ENCODE measurements at regions not wholly inside any gene's neighbourhood (a gene's known extent, or its start where the extent isn't known, plus 50 kb on each side); places are given as distances from the start of the nearest gene placed in this dataset.
"Not testable (repeated sequence)": the region's sequence is repeated elsewhere in the genome, so short reads cannot be mapped to it uniquely, and the experiment has no call there.

- H3K9me3 ChIP-seq (ENCODE audit: low read length); H3K4me1 ChIP-seq (ENCODE audit: insufficient read depth, low read length); H3K27me3 ChIP-seq (ENCODE audit: insufficient read depth, low read length); H2AFZ ChIP-seq (ENCODE audit: low read depth, low read length); H3K4me3 ChIP-seq (ENCODE audit: low read length); H3K36me3 ChIP-seq (ENCODE audit: insufficient read depth, low read length): not testable (repeated sequence)
Measured at GRCh38 chr15:20404571-20404970, 137.0 kb downstream of the GOLGA6L6 start.

GRCh38 chr15:20402586-20402985, 139.0 kb downstream of the GOLGA6L6 start:
- H3K27me3 ChIP-seq (ENCODE audit: insufficient read depth, low read length); H3K9me3 ChIP-seq (ENCODE audit: low read length); H2AFZ ChIP-seq (ENCODE audit: low read depth, low read length); H3K4me3 ChIP-seq (ENCODE audit: low read length); H3K36me3 ChIP-seq (ENCODE audit: insufficient read depth, low read length); H3K4me1 ChIP-seq (ENCODE audit: insufficient read depth, low read length): not testable (repeated sequence)

GRCh38 chr15:20401058-20401457, 140.5 kb downstream of the GOLGA6L6 start:
- not testable (repeated sequence) for H3K4me1 ChIP-seq (ENCODE audit: insufficient read depth, low read length); H3K9me3 ChIP-seq (ENCODE audit: low read length)

GRCh38 chr15:20398680-20399079, 142.9 kb downstream of the GOLGA6L6 start:
- H3K36me3 ChIP-seq (ENCODE audit: insufficient read depth, low read length); H3K9me3 ChIP-seq (ENCODE audit: low read length); H3K4me1 ChIP-seq (ENCODE audit: insufficient read depth, low read length); H3K27me3 ChIP-seq (ENCODE audit: insufficient read depth, low read length); H3K4me3 ChIP-seq (ENCODE audit: low read length); H2AFZ ChIP-seq (ENCODE audit: low read depth, low read length): not testable (repeated sequence)

More at GRCh38 chr15:20401058-20401457, 140.5 kb downstream of the GOLGA6L6 start:
- H3K4me3 ChIP-seq (ENCODE audit: low read length); H3K27me3 ChIP-seq (ENCODE audit: insufficient read depth, low read length); H3K36me3 ChIP-seq (ENCODE audit: insufficient read depth, low read length); H2AFZ ChIP-seq (ENCODE audit: low read depth, low read length): not testable (repeated sequence)

- H3K9me3 ChIP-seq (ENCODE audit: low read length); H3K4me1 ChIP-seq (ENCODE audit: insufficient read depth, low read length); H3K36me3 ChIP-seq (ENCODE audit: insufficient read depth, low read length); H2AFZ ChIP-seq (ENCODE audit: low read depth, low read length); H3K27me3 ChIP-seq (ENCODE audit: insufficient read depth, low read length); H3K4me3 ChIP-seq (ENCODE audit: low read length): not testable (repeated sequence)
Measured at GRCh38 chr15:20388161-20388560, 153.4 kb downstream of the GOLGA6L6 start.

GRCh38 chr15:20386198-20386597, 155.4 kb downstream of the GOLGA6L6 start:
- no peaks in the 10 kb centered on the region for H3K4me1 ChIP-seq (ENCODE audit: insufficient read depth, low read length)
- H3K36me3 ChIP-seq (ENCODE audit: insufficient read depth, low read length): no peaks in the 10 kb centered on the region
- no peaks in the 10 kb centered on the region for H3K9me3 ChIP-seq (ENCODE audit: low read length)
- H3K27me3 ChIP-seq (ENCODE audit: insufficient read depth, low read length): no peaks in the 10 kb centered on the region
- no peak overlapping the region for H2AFZ ChIP-seq (ENCODE audit: low read depth, low read length)
- H3K4me3 ChIP-seq (ENCODE audit: low read length): no peak overlapping the region

- not testable (repeated sequence) for H3K4me3 ChIP-seq (ENCODE audit: low read length); H3K36me3 ChIP-seq (ENCODE audit: insufficient read depth, low read length); H2AFZ ChIP-seq (ENCODE audit: low read depth, low read length); H3K4me1 ChIP-seq (ENCODE audit: insufficient read depth, low read length); H3K9me3 ChIP-seq (ENCODE audit: low read length); H3K27me3 ChIP-seq (ENCODE audit: insufficient read depth, low read length)
Measured at GRCh38 chr15:20380199-20380598, 161.4 kb downstream of the GOLGA6L6 start.

- H3K9me3 ChIP-seq (ENCODE audit: low read length): no peaks in the 10 kb centered on the region
- H3K4me1 ChIP-seq (ENCODE audit: insufficient read depth, low read length): no peaks in the 10 kb centered on the region
Measured at GRCh38 chr15:20376872-20377271, 164.7 kb downstream of the GOLGA6L6 start.

GRCh38 chr15:20372416-20372815, 169.2 kb downstream of the GOLGA6L6 start:
- not testable (repeated sequence) for H2AFZ ChIP-seq (ENCODE audit: low read depth, low read length); H3K4me1 ChIP-seq (ENCODE audit: insufficient read depth, low read length); H3K9me3 ChIP-seq (ENCODE audit: low read length); H3K36me3 ChIP-seq (ENCODE audit: insufficient read depth, low read length); H3K4me3 ChIP-seq (ENCODE audit: low read length); H3K27me3 ChIP-seq (ENCODE audit: insufficient read depth, low read length)

More at GRCh38 chr15:20376872-20377271, 164.7 kb downstream of the GOLGA6L6 start:
- no peak overlapping the region for H2AFZ ChIP-seq (ENCODE audit: low read depth, low read length)
- H3K36me3 ChIP-seq (ENCODE audit: insufficient read depth, low read length): no peaks in the 10 kb centered on the region
- no peak overlapping the region for H3K4me3 ChIP-seq (ENCODE audit: low read length)
- H3K27me3 ChIP-seq (ENCODE audit: insufficient read depth, low read length): no peaks in the 10 kb centered on the region

GRCh38 chr15:20369500-20369899, 172.1 kb downstream of the GOLGA6L6 start:
- H3K27me3 ChIP-seq (ENCODE audit: insufficient read depth, low read length): no peaks in the 10 kb centered on the region
- H3K9me3 ChIP-seq (ENCODE audit: low read length): no peaks in the 10 kb centered on the region

GRCh38 chr15:20368974-20369373, 172.6 kb downstream of the GOLGA6L6 start:
- Histone ChIP-seq H3K27me3 (ENCODE audit: insufficient read depth, low read length) (no peaks in the 10 kb centered on the region), H3K4me1 (ENCODE audit: insufficient read depth, low read length) (no peaks in the 10 kb centered on the region), H2AFZ (ENCODE audit: low read depth, low read length) (no peak overlapping the region), H3K36me3 (ENCODE audit: insufficient read depth, low read length) (no peaks in the 10 kb centered on the region), H3K9me3 (ENCODE audit: low read length) (no peaks in the 10 kb centered on the region), H3K4me3 (ENCODE audit: low read length) (no peak overlapping the region)

More at GRCh38 chr15:20369500-20369899, 172.1 kb downstream of the GOLGA6L6 start:
- H2AFZ ChIP-seq (ENCODE audit: low read depth, low read length): no peak overlapping the region
- H3K4me1 ChIP-seq (ENCODE audit: insufficient read depth, low read length): no peaks in the 10 kb centered on the region
- H3K4me3 ChIP-seq (ENCODE audit: low read length): no peak overlapping the region
- no peaks in the 10 kb centered on the region for H3K36me3 ChIP-seq (ENCODE audit: insufficient read depth, low read length)

- Histone ChIP-seq H3K4me3 (ENCODE audit: low read length) (no peak overlapping the region), H3K36me3 (ENCODE audit: insufficient read depth, low read length) (no peaks in the 10 kb centered on the region), H3K4me1 (ENCODE audit: insufficient read depth, low read length) (no peaks in the 10 kb centered on the region), H3K9me3 (ENCODE audit: low read length) (no peaks in the 10 kb centered on the region), H2AFZ (ENCODE audit: low read depth, low read length) (peak overlapping the region; percentile 3), H3K27me3 (ENCODE audit: insufficient read depth, low read length) (no peaks in the 10 kb centered on the region)
Measured at GRCh38 chr15:20367093-20367492, 174.5 kb downstream of the GOLGA6L6 start.

GRCh38 chr15:20363591-20363990, 178.0 kb downstream of the GOLGA6L6 start:
- not testable (repeated sequence) for H3K27me3 ChIP-seq (ENCODE audit: insufficient read depth, low read length)
- H2AFZ ChIP-seq (ENCODE audit: low read depth, low read length): peak overlapping the region; percentile 20

GRCh38 chr15:20361091-20361490, 180.5 kb downstream of the GOLGA6L6 start:
- no peak overlapping the region for H2AFZ ChIP-seq (ENCODE audit: low read depth, low read length)
- H3K9me3 ChIP-seq (ENCODE audit: low read length): no peaks in the 10 kb centered on the region

More at GRCh38 chr15:20363591-20363990, 178.0 kb downstream of the GOLGA6L6 start:
- not testable (repeated sequence) for H3K9me3 ChIP-seq (ENCODE audit: low read length); H3K4me3 ChIP-seq (ENCODE audit: low read length); H3K4me1 ChIP-seq (ENCODE audit: insufficient read depth, low read length); H3K36me3 ChIP-seq (ENCODE audit: insufficient read depth, low read length)

More at GRCh38 chr15:20361091-20361490, 180.5 kb downstream of the GOLGA6L6 start:
- H3K36me3 ChIP-seq (ENCODE audit: insufficient read depth, low read length): no peaks in the 10 kb centered on the region
- no peaks in the 10 kb centered on the region for H3K27me3 ChIP-seq (ENCODE audit: insufficient read depth, low read length)
- H3K4me1 ChIP-seq (ENCODE audit: insufficient read depth, low read length): no peaks in the 10 kb centered on the region
- no peak overlapping the region for H3K4me3 ChIP-seq (ENCODE audit: low read length)
